CD4-positive, alpha-beta memory T cell (primary cell): ENCODE measurements at regions not wholly inside any gene's neighbourhood (a gene's known extent, or its start where the extent isn't known, plus 50 kb on each side); places are given as distances from the start of the nearest gene placed in this dataset.

Source experiments
- CTCF ChIA-PET: fragments of 350-600 bp; sonication (Branson Sonifier 250); formaldehyde crosslinking; loops from one replicate; lab custom pipeline; 2021; ENCODE audit warnings: inconsistent platforms; ENCODE audit not compliant: partially characterized antibody; lab: Charles Lee
- POLR2A ChIA-PET: fragments of 350-600 bp; sonication (Branson Sonifier 250); formaldehyde crosslinking; loops from one replicate; lab custom pipeline; 2021; ENCODE audit not compliant: partially characterized antibody; lab: Charles Lee
- DNase-seq, 5 donors: peaks; one replicate each; pipeline versions ENCODE4 v3.0.0 to v3.0.0-alpha.2; 2020 to 2022; ENCODE audit warnings: mixed read lengths in 1 of 5
- H3K27ac ChIP-seq: one replicate; pipeline ENCODE4 v1.7.0; 2013; ENCODE audit warnings: low read depth, low read length
- H3K27me3 ChIP-seq: 2 replicates; pipeline ENCODE4 v1.7.0; 2013; ENCODE audit warnings: mild to moderate bottlenecking, low read length, moderate library complexity; ENCODE audit not compliant: insufficient read depth
- H3K36me3 ChIP-seq: 2 replicates; pipeline ENCODE4 v1.7.0; 2013; ENCODE audit warnings: mild to moderate bottlenecking, low read length, moderate library complexity; ENCODE audit not compliant: insufficient read depth
- H3K4me1 ChIP-seq: 2 replicates; pipeline ENCODE4 v1.7.0; 2013; ENCODE audit warnings: mild to moderate bottlenecking, low read length, moderate library complexity; ENCODE audit not compliant: insufficient read depth
- H3K4me3 ChIP-seq, 2 donors: one replicate each; pipeline ENCODE4 v1.7.0; 2013; ENCODE audit warnings: low read length in 2 of 2, mild to moderate bottlenecking in 1 of 2
- H3K9me3 ChIP-seq, 2 donors: one replicate each; pipeline ENCODE4 v1.7.0; 2013; ENCODE audit warnings: low read length in 2 of 2, control low read depth in 1 of 2; ENCODE audit not compliant: control insufficient read depth in 1 of 2
- H3K27ac Mint-ChIP-seq, 7 donors: one replicate each; pipeline ENCODE4 v1.8.0; 2020 to 2021; ENCODE audit warnings: mixed read lengths in 7 of 7, mild to moderate bottlenecking in 6 of 7, inconsistent platforms in 3 of 7, moderate library complexity in 3 of 7
- H3K27me3 Mint-ChIP-seq, 2 donors: one replicate each; pipeline ENCODE4 v1.8.0; 2020 to 2021; ENCODE audit warnings: mixed read lengths in 2 of 2
- H3K36me3 Mint-ChIP-seq, 2 donors: one replicate each; pipeline ENCODE4 v1.8.0; 2020 to 2021; ENCODE audit warnings: mixed read lengths in 2 of 2, inconsistent platforms in 1 of 2, mild to moderate bottlenecking in 1 of 2
- H3K4me1 Mint-ChIP-seq, 4 donors: one replicate each; pipeline ENCODE4 v1.8.0; 2020 to 2021; ENCODE audit warnings: mixed read lengths in 4 of 4, mild to moderate bottlenecking in 1 of 4
- H3K4me3 Mint-ChIP-seq, 8 donors: one replicate each; pipeline ENCODE4 v1.8.0; 2020 to 2021; ENCODE audit warnings: mixed read lengths in 8 of 8, mild to moderate bottlenecking in 7 of 8, moderate library complexity in 6 of 8, inconsistent platforms in 3 of 8
- H3K9me3 Mint-ChIP-seq, 8 donors: one replicate each; pipeline ENCODE4 v1.8.0; 2020 to 2021; ENCODE audit warnings: mixed read lengths in 8 of 8, mild to moderate bottlenecking in 5 of 8, inconsistent platforms in 3 of 8, moderate library complexity in 1 of 8
- intact Hi-C: fragments of 100-400 bp; cut with micrococcal nuclease; formaldehyde crosslinking; loops from one replicate; pipeline ENCODE4 v1.15.1; 2023

- intact Hi-C loops = no loop called here
- H3K27ac Mint-ChIP-seq = peak overlapping the region in 1 of 7 donors; percentile 32
- Histone ChIP-seq H3K4me3 (no peak overlapping the region), H3K27me3 (no peaks in the 10 kb centered on the region), H3K9me3 (no peaks in the 10 kb centered on the region), H3K36me3 (no peaks in the 10 kb centered on the region), H3K27ac (no peak overlapping the region), H3K4me1 (no peaks in the 10 kb centered on the region)
- CTCF ChIA-PET = no interaction called here
- no peak for DNase-seq
- POLR2A ChIA-PET = no interaction called here
- H3K4me3 Mint-ChIP-seq = no peak overlapping the region
- H3K36me3 Mint-ChIP-seq = no peaks in the 10 kb centered on the region
- H3K9me3 Mint-ChIP-seq = no peaks in the 10 kb centered on the region
- H3K4me1 Mint-ChIP-seq = peaks cover 0 to 4% (median under 1%) of the 10 kb centered on the region in 4 donors
- H3K27me3 Mint-ChIP-seq = no peaks in the 10 kb centered on the region
Observed at GRCh38 chr10:8378198-8378983, 323.9 kb downstream of the GATA3 start.

GRCh38 chr10:8379906-8380832 is 325.7 kb downstream of the GATA3 start:
- H3K9me3 ChIP-seq = no peaks in the 10 kb centered on the region
- H3K9me3 Mint-ChIP-seq = no peaks in the 10 kb centered on the region
- H3K27ac ChIP-seq = no peak overlapping the region
- H3K4me1 Mint-ChIP-seq = peaks cover 0 to 4% (median under 1%) of the 10 kb centered on the region in 4 donors
- intact Hi-C loops = no loop called here
- DNase-seq = no peak
- H3K36me3 ChIP-seq = no peaks in the 10 kb centered on the region
- H3K4me3 Mint-ChIP-seq = no peak overlapping the region
- H3K4me3 ChIP-seq = no peak overlapping the region
- POLR2A ChIA-PET = interaction anchor here (1.1 to 1.3 kb wide), 2 partner anchors 12 to 14 kb away, joined by 3 read pairs; no protein-coding TSS in a partner anchor
- H3K27me3 ChIP-seq = no peaks in the 10 kb centered on the region
- no peaks in the 10 kb centered on the region for H3K4me1 ChIP-seq
- CTCF ChIA-PET = interaction anchor here (1.1 to 1.2 kb wide), 3 partner anchors 9 to 19 kb away, joined by 3 read pairs; no protein-coding TSS in a partner anchor
- H3K36me3 Mint-ChIP-seq = peaks cover 0 to under 1% of the 10 kb centered on the region in 2 donors
- H3K27me3 Mint-ChIP-seq = no peaks in the 10 kb centered on the region
- peak overlapping the region in 4 of 7 donors; percentile 24 to 60 (median 54) for H3K27ac Mint-ChIP-seq

- Mint-ChIP-seq H3K4me1 (peaks cover 0 to 4% (median 2%) of the 10 kb centered on the region in 4 donors), H3K27me3 (no peaks in the 10 kb centered on the region), H3K4me3 (no peak overlapping the region), H3K9me3 (peaks cover 0 to 2% (median 0%) of the 10 kb centered on the region in 8 donors), H3K27ac (peak overlapping the region in 2 of 7 donors; percentile 51 to 66), H3K36me3 (peaks cover 0 to 3% of the 10 kb centered on the region in 2 donors)
- Histone ChIP-seq H3K4me1 (no peaks in the 10 kb centered on the region), H3K27me3 (no peaks in the 10 kb centered on the region), H3K27ac (no peak overlapping the region), H3K9me3 (no peaks in the 10 kb centered on the region), H3K4me3 (no peak overlapping the region), H3K36me3 (no peaks in the 10 kb centered on the region)
- CTCF ChIA-PET = interaction anchor here (1.2 kb wide), 1 partner anchor 20 kb away, joined by 3 read pairs; no protein-coding TSS in a partner anchor
- intact Hi-C loops = no loop called here
- no peak for DNase-seq
- POLR2A ChIA-PET = interaction anchor here (1.1 to 1.3 kb wide), 2 partner anchors 11 to 13 kb away, joined by 3 read pairs; no protein-coding TSS in a partner anchor
Observed at GRCh38 chr10:8380833-8381496, 326.5 kb downstream of the GATA3 start.

- no peaks in the 10 kb centered on the region for H3K4me1 ChIP-seq
- DNase-seq = no peak
- H3K9me3 Mint-ChIP-seq = peaks cover 0 to 7% (median 0%) of the 10 kb centered on the region in 8 donors
- no peaks in the 10 kb centered on the region for H3K27me3 ChIP-seq
- peaks cover 0 to 1% of the 10 kb centered on the region in 2 donors for H3K27me3 Mint-ChIP-seq
- H3K4me1 Mint-ChIP-seq = peaks cover 0 to 4% (median 3%) of the 10 kb centered on the region in 4 donors
- no peak overlapping the region for H3K27ac ChIP-seq
- ChIA-PET POLR2A (no interaction called here), CTCF (interaction anchor here (0.6 kb wide), 1 partner anchor 63 kb away, joined by 5 read pairs; no protein-coding TSS in a partner anchor)
- H3K36me3 ChIP-seq = no peaks in the 10 kb centered on the region
- intact Hi-C loops = no loop called here
- H3K9me3 ChIP-seq = no peaks in the 10 kb centered on the region
- no peak overlapping the region for H3K4me3 Mint-ChIP-seq
- H3K36me3 Mint-ChIP-seq = peaks cover 0 to 3% of the 10 kb centered on the region in 2 donors
- no peak overlapping the region for H3K4me3 ChIP-seq
- no peak overlapping the region for H3K27ac Mint-ChIP-seq
Observed at GRCh38 chr10:8386781-8387180, 332.3 kb downstream of the GATA3 start.

GRCh38 chr10:8389630-8390029 is 335.1 kb downstream of the GATA3 start:
- CTCF ChIA-PET = interaction anchor here (1.0 to 1.2 kb wide), 2 partner anchors 10 kb away, joined by 3 read pairs; no protein-coding TSS in a partner anchor
- POLR2A ChIA-PET = interaction anchor here (0.6 to 2.2 kb wide), 4 partner anchors 9 to 980 kb away, joined by 3 to 11 read pairs (median 4); no protein-coding TSS in a partner anchor
- peaks cover 0 to 1% of the 10 kb centered on the region in 2 donors for H3K27me3 Mint-ChIP-seq
- peaks cover 0 to 7% (median 0%) of the 10 kb centered on the region in 8 donors for H3K9me3 Mint-ChIP-seq
- peaks cover 0 to 3% of the 10 kb centered on the region in 2 donors for H3K36me3 Mint-ChIP-seq
- no peaks in the 10 kb centered on the region for H3K27me3 ChIP-seq
- peaks cover 0 to 8% (median 6%) of the 10 kb centered on the region in 4 donors for H3K4me1 Mint-ChIP-seq
- H3K4me3 Mint-ChIP-seq = no peak overlapping the region
- H3K9me3 ChIP-seq = no peaks in the 10 kb centered on the region
- no peak overlapping the region for H3K27ac Mint-ChIP-seq
- no peak overlapping the region for H3K27ac ChIP-seq
- H3K4me3 ChIP-seq = no peak overlapping the region
- intact Hi-C loops = no loop called here
- no peak for DNase-seq
- no peaks in the 10 kb centered on the region for H3K4me1 ChIP-seq
- no peaks in the 10 kb centered on the region for H3K36me3 ChIP-seq

- no peak overlapping the region for H3K27ac Mint-ChIP-seq
- ChIA-PET POLR2A (interaction anchor here (0.6 to 1.2 kb wide), 3 partner anchors 12 to 276 kb away, joined by 3 read pairs; no protein-coding TSS in a partner anchor), CTCF (no interaction called here)
- no peak overlapping the region for H3K4me3 ChIP-seq
- no peaks in the 10 kb centered on the region for H3K27me3 ChIP-seq
- no peaks in the 10 kb centered on the region for H3K36me3 ChIP-seq
- no peaks in the 10 kb centered on the region for H3K36me3 Mint-ChIP-seq
- H3K9me3 ChIP-seq = no peaks in the 10 kb centered on the region
- H3K27ac ChIP-seq = no peak overlapping the region
- H3K9me3 Mint-ChIP-seq = peaks cover 0 to 4% (median 0%) of the 10 kb centered on the region in 8 donors
- H3K4me1 ChIP-seq = peaks cover 10% of the 10 kb centered on the region
- peaks cover 15 to 29% (median 18%) of the 10 kb centered on the region in 4 donors for H3K4me1 Mint-ChIP-seq
- DNase-seq = no peak
- H3K27me3 Mint-ChIP-seq = no peaks in the 10 kb centered on the region
- H3K4me3 Mint-ChIP-seq = no peak overlapping the region
- intact Hi-C loops = no loop called here
Observed at GRCh38 chr10:8392216-8392615, 337.7 kb downstream of the GATA3 start.
